HEK293 (cell line): ENCODE measurements at regions not wholly inside any gene's neighbourhood (a gene's known extent, or its start where the extent isn't known, plus 50 kb on each side); places are given as distances from the start of the nearest gene placed in this dataset.

Experiments
- CTCF ChIA-PET: fragments of 350-600 bp; formaldehyde crosslinking; extraction: SDS; loops from one replicate; lab custom pipeline; 2021; ENCODE audit warnings: antibody characterized with exemption; lab: Yijun Ruan, JAX
- POLR2A ChIA-PET: fragments of 300-600 bp; formaldehyde crosslinking; extraction: SDS; loops from one replicate; lab custom pipeline; 2020; ENCODE audit warnings: antibody characterized with exemption, inconsistent platforms; lab: Yijun Ruan, JAX
- H3K27ac ChIP-seq: fragments of 200-500 bp; sonication (Bioruptor generic); 2 replicates; pipeline ENCODE4 v1.5.1; 2014; ENCODE audit warnings: low read depth, low read length, control low read depth, inconsistent platforms; ENCODE audit errors: extremely low read depth
- H3K36me3 ChIP-seq, 2 experiments: fragments of 200-500 bp in 1 of 2; sonication (Bioruptor generic) in 1 of 2; 1 replicate in 1 of 2; 2 replicates in 1 of 2; pipeline ENCODE4 v1.5.1; 2014 to 2017; ENCODE audit warnings: inconsistent platforms in 2 of 2, low read length in 2 of 2; ENCODE audit not compliant: control insufficient read depth in 2 of 2, insufficient read depth in 1 of 2
- H3K4me1 ChIP-seq: fragments of 200-500 bp; sonication (Bioruptor generic); 2 replicates; pipeline ENCODE4 v1.5.1; 2014; ENCODE audit warnings: mild to moderate bottlenecking, low read length, inconsistent platforms; ENCODE audit not compliant: control insufficient read depth, insufficient read depth
- H3K4me3 ChIP-seq: 2 replicates; pipeline ENCODE4 v1.5.1; 2011; ENCODE audit warnings: low read depth, mild to moderate bottlenecking, control low read depth, low read length, moderate library complexity
- H3K9me3 ChIP-seq: fragments of 200-500 bp; sonication (Bioruptor generic); 2 replicates; pipeline ENCODE4 v1.5.1; 2014; ENCODE audit warnings: low read depth, low read length, inconsistent platforms; ENCODE audit not compliant: control insufficient read depth, insufficient read depth
- EGR2 ChIP-seq: fragments of 450-650 bp; formaldehyde crosslinking; IDR thresholded peaks from 2 replicates; pipeline ENCODE4 v1.5.1; 2016; ENCODE audit warnings: low read depth, missing biosample characterization, missing genetic modification characterization
- HOXA7 ChIP-seq: sonication (generic); formaldehyde crosslinking; IDR thresholded peaks from 2 replicates; pipeline ENCODE4 v1.8.1; 2022; ENCODE audit warnings: missing genetic modification reagents, borderline replicate concordance
- MEIS1 ChIP-seq: sonication (generic); formaldehyde crosslinking; IDR thresholded peaks from 2 replicates; pipeline ENCODE4 v1.8.1; 2022; ENCODE audit warnings: missing genetic modification reagents, mild to moderate bottlenecking, borderline replicate concordance
- MZF1 ChIP-seq: fragments of 450-650 bp; formaldehyde crosslinking; IDR thresholded peaks from 2 replicates; pipeline ENCODE4 v1.5.1; 2017; ENCODE audit warnings: missing biosample characterization, missing genetic modification characterization, borderline replicate concordance
- SALL2 ChIP-seq: fragments of 450-650 bp; formaldehyde crosslinking; IDR thresholded peaks from 2 replicates; pipeline ENCODE4 v1.5.0; 2017; ENCODE audit warnings: missing biosample characterization, mild to moderate bottlenecking, missing genetic modification characterization, borderline replicate concordance
- YY2 ChIP-seq: fragments of 450-650 bp; formaldehyde crosslinking; IDR thresholded peaks from 2 replicates; pipeline ENCODE4 v1.5.1; 2016; ENCODE audit warnings: missing biosample characterization, missing genetic modification characterization
- ZNF114 ChIP-seq: fragments of 450-650 bp; formaldehyde crosslinking; IDR thresholded peaks from 2 replicates; pipeline ENCODE4 v1.5.0; 2017; ENCODE audit warnings: missing biosample characterization, missing genetic modification characterization
- ZNF133 ChIP-seq: fragments of 450-650 bp; formaldehyde crosslinking; IDR thresholded peaks from 2 replicates; pipeline ENCODE4 v1.5.1; 2016; ENCODE audit warnings: missing biosample characterization, missing genetic modification characterization
- ZNF138 ChIP-seq: fragments of 450-650 bp; formaldehyde crosslinking; IDR thresholded peaks from 2 replicates; pipeline ENCODE4 v1.5.1; 2016; ENCODE audit warnings: missing biosample characterization, missing genetic modification characterization, borderline replicate concordance
- ZNF221 ChIP-seq: fragments of 450-650 bp; formaldehyde crosslinking; IDR thresholded peaks from 2 replicates; pipeline ENCODE4 v1.5.1; 2017; ENCODE audit warnings: missing biosample characterization, missing genetic modification characterization, borderline replicate concordance
- ZNF423 ChIP-seq: fragments of 450-650 bp; formaldehyde crosslinking; IDR thresholded peaks from 2 replicates; pipeline ENCODE4 v1.5.1; 2016; ENCODE audit warnings: missing biosample characterization, missing genetic modification characterization
- ZNF433 ChIP-seq: fragments of 450-650 bp; formaldehyde crosslinking; IDR thresholded peaks from 2 replicates; pipeline ENCODE4 v1.5.1; 2016; ENCODE audit warnings: missing biosample characterization, missing genetic modification characterization, low read depth
- ZNF529 ChIP-seq: fragments of 450-650 bp; formaldehyde crosslinking; IDR thresholded peaks from 2 replicates; pipeline ENCODE4 v1.5.1; 2017; ENCODE audit warnings: missing genetic modification characterization, missing biosample characterization; ENCODE audit not compliant: insufficient replicate concordance
- ZNF530 ChIP-seq: fragments of 450-650 bp; formaldehyde crosslinking; IDR thresholded peaks from 2 replicates; pipeline ENCODE4 v1.5.1; 2016; ENCODE audit warnings: low read depth, missing biosample characterization, missing genetic modification characterization
- ZNF585B ChIP-seq: fragments of 450-650 bp; formaldehyde crosslinking; IDR thresholded peaks from 2 replicates; pipeline ENCODE4 v1.5.1; 2016; ENCODE audit warnings: missing biosample characterization, missing genetic modification characterization
- ZNF670 ChIP-seq: fragments of 450-650 bp; formaldehyde crosslinking; IDR thresholded peaks from 2 replicates; pipeline ENCODE4 v1.5.1; 2016; ENCODE audit warnings: missing biosample characterization, missing genetic modification characterization, low read depth
- ZNF785 ChIP-seq: fragments of 450-650 bp; formaldehyde crosslinking; IDR thresholded peaks from 2 replicates; pipeline ENCODE4 v1.5.1; 2016; ENCODE audit warnings: missing biosample characterization, missing genetic modification characterization
- ZNF830 ChIP-seq: fragments of 450-650 bp; IDR thresholded peaks from 2 replicates; pipeline ENCODE4 v1.5.0; 2018; ENCODE audit warnings: missing biosample characterization, missing genetic modification characterization, low read depth, mild to moderate bottlenecking, moderate library complexity
- ZNF843 ChIP-seq: fragments of 450-650 bp; formaldehyde crosslinking; IDR thresholded peaks from 2 replicates; pipeline ENCODE4 v1.5.1; 2016; ENCODE audit warnings: missing biosample characterization, missing genetic modification characterization
- ZSCAN16 ChIP-seq: fragments of 450-650 bp; formaldehyde crosslinking; IDR thresholded peaks from 2 replicates; pipeline ENCODE4 v1.5.1; 2016; ENCODE audit warnings: missing biosample characterization, missing genetic modification characterization
- TF ChIP-seq, protein P1 (sequence below): fragments of 450-650 bp; formaldehyde crosslinking; IDR thresholded peaks from 2 replicates; pipeline ENCODE4 v1.5.1; 2017; ENCODE audit warnings: missing biosample characterization, mild to moderate bottlenecking, missing genetic modification characterization, moderate library complexity
- TF ChIP-seq, protein P2 (sequence below): fragments of 450-650 bp; formaldehyde crosslinking; IDR thresholded peaks from 2 replicates; pipeline ENCODE4 v1.5.1; 2017; ENCODE audit warnings: missing biosample characterization, missing genetic modification characterization
- TF ChIP-seq, protein P3 (sequence below): fragments of 450-650 bp; formaldehyde crosslinking; IDR thresholded peaks from 2 replicates; pipeline ENCODE4 v1.5.1; 2016; ENCODE audit warnings: missing biosample characterization, missing genetic modification characterization

DNA sequence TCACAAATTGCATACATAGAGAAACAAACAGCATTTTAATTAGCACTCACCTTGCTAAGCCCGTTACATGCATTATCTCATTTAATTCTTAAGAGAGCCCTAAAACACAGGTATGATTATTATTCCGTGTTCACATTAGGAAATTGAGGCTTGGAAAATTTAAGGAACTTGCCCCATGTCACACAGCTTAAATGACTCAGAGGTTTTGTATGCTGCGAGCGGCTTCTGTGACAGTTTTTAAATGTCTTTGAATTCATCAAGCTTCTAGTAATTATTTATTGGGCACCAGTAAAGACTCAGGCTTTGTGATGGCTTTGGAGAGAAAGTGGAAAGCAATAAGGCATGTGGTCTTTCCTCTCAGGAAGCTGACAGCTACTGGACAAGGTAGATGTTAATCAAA lies 166.7 kb upstream of the THBS1 start:
- H3K27ac ChIP-seq = no peak overlapping the region
- no peaks in the 10 kb centered on the region for H3K9me3 ChIP-seq
- TF ChIP-seq ZNF530 (no peak), ZNF221 (no peak), HOXA7 (CRISPR knock-in tag) (no peak), SALL2 (tag by site-specific recombination) (no peak), EGR2 (tag by site-specific recombination) (no peak), ZNF114 (tag by site-specific recombination) (no peak), ZNF529 (tag by site-specific recombination) (no peak), ZNF670 (tag by site-specific recombination) (no peak), ZNF133 (tag by site-specific recombination) (no peak), ZNF585B (no peak), ZNF423 (tag by site-specific recombination) (no peak), ZSCAN16 (tag by site-specific recombination) (no peak), MEIS1 (CRISPR knock-in tag) (no peak), ZNF785 (no peak)
- TF ChIP-seq, protein P1, sequence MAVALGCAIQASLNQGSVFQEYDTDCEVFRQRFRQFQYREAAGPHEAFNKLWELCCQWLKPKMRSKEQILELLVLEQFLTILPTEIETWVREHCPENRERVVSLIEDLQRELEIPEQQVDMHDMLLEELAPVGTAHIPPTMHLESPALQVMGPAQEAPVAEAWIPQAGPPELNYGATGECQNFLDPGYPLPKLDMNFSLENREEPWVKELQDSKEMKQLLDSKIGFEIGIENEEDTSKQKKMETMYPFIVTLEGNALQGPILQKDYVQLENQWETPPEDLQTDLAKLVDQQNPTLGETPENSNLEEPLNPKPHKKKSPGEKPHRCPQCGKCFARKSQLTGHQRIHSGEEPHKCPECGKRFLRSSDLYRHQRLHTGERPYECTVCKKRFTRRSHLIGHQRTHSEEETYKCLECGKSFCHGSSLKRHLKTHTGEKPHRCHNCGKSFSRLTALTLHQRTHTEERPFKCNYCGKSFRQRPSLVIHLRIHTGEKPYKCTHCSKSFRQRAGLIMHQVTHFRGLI = no peak
- TF ChIP-seq, protein P2, sequence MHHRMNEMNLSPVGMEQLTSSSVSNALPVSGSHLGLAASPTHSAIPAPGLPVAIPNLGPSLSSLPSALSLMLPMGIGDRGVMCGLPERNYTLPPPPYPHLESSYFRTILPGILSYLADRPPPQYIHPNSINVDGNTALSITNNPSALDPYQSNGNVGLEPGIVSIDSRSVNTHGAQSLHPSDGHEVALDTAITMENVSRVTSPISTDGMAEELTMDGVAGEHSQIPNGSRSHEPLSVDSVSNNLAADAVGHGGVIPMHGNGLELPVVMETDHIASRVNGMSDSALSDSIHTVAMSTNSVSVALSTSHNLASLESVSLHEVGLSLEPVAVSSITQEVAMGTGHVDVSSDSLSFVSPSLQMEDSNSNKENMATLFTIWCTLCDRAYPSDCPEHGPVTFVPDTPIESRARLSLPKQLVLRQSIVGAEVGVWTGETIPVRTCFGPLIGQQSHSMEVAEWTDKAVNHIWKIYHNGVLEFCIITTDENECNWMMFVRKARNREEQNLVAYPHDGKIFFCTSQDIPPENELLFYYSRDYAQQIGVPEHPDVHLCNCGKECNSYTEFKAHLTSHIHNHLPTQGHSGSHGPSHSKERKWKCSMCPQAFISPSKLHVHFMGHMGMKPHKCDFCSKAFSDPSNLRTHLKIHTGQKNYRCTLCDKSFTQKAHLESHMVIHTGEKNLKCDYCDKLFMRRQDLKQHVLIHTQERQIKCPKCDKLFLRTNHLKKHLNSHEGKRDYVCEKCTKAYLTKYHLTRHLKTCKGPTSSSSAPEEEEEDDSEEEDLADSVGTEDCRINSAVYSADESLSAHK (tag by site-specific recombination) = no peak
- H3K4me1 ChIP-seq = no peaks in the 10 kb centered on the region
- ChIA-PET POLR2A (no interaction called here), CTCF (no interaction called here)
- H3K36me3 ChIP-seq = no peaks in the 10 kb centered on the region
- H3K4me3 ChIP-seq = no peak overlapping the region

DNA sequence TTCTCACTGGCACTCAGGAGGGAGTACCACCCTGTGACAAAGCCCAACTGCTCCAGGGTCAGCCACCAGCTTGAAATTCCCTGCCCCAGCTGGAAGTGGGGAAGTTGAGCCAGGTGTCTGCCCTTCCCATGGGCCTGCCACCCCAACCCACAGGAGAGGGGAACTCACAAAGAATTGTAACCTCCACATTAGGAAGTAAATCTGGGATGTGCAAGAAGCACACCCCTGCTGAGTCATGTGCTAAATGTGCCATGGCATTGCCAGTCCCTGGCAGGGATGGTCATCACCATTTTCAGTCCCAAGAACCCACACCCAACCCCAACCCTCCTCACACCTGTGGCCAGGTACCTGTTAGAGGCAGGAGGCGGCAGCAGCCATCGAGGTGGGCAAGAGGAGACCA lies 165.2 kb upstream of the THBS1 start:
- H3K36me3 ChIP-seq = no peaks in the 10 kb centered on the region
- no peak overlapping the region for H3K4me3 ChIP-seq
- ChIA-PET CTCF (no interaction called here), POLR2A (no interaction called here)
- no peaks in the 10 kb centered on the region for H3K4me1 ChIP-seq
- H3K9me3 ChIP-seq = no peaks in the 10 kb centered on the region
- TF ChIP-seq ZNF138 (tag by site-specific recombination) (no peak), ZNF843 (tag by site-specific recombination) (no peak), YY2 (no peak), ZNF830 (tag by site-specific recombination) (no peak), MZF1 (no peak), ZNF433 (tag by site-specific recombination) (no peak)
- TF ChIP-seq, protein P3, sequence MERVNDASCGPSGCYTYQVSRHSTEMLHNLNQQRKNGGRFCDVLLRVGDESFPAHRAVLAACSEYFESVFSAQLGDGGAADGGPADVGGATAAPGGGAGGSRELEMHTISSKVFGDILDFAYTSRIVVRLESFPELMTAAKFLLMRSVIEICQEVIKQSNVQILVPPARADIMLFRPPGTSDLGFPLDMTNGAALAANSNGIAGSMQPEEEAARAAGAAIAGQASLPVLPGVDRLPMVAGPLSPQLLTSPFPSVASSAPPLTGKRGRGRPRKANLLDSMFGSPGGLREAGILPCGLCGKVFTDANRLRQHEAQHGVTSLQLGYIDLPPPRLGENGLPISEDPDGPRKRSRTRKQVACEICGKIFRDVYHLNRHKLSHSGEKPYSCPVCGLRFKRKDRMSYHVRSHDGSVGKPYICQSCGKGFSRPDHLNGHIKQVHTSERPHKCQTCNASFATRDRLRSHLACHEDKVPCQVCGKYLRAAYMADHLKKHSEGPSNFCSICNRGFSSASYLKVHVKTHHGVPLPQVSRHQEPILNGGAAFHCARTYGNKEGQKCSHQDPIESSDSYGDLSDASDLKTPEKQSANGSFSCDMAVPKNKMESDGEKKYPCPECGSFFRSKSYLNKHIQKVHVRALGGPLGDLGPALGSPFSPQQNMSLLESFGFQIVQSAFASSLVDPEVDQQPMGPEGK (tag by site-specific recombination) = no peak
- no peak overlapping the region for H3K27ac ChIP-seq
